B cell (primary cell): ENCODE measurements at regions not wholly inside any gene's neighbourhood (a gene's known extent, or its start where the extent isn't known, plus 50 kb on each side); places are given as distances from the start of the nearest gene placed in this dataset.

Experiments
- EZH2 ChIP-seq: IDR thresholded peaks from 2 replicates; pipeline ENCODE4 v1.6.1; 2012; ENCODE audit warnings: borderline replicate concordance, low read depth, mild to moderate bottlenecking, moderate library complexity, low read length; ENCODE audit not compliant: insufficient read depth, poor library complexity, severe bottlenecking
- TF ChIP-seq, protein P1 (sequence below): fragments of 200-600 bp; IDR thresholded peaks from one replicate; pipeline ENCODE4 v1.8.0; 2022; ENCODE audit warnings: antibody characterized with exemption, mild to moderate bottlenecking

DNA sequence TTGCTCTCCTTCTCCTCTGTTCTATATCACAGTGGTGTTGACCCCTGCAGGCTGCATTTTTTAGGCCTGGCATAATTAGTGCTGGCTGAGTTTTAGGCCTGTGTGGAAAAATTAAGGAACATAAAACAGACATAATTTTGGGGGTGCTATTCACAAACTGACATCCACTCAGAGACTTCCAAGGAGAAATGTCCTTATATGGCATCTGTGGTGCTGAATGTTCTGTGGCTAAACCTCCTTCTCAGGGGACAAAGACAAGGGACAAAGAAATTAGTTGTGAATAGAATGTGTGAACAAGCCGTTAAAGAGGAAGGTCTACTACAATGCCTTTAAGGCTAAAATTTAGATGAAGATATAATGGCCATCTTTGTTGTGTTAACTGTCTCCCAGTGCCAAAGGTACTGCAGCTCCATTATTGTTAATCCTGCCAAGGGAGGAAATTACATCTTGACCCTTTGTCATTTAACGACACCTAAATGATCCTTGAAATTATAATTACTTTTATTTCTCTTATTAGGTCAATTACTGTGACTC lies 870.0 kb upstream of the CHAC2 start:
- TF ChIP-seq, protein P1, sequence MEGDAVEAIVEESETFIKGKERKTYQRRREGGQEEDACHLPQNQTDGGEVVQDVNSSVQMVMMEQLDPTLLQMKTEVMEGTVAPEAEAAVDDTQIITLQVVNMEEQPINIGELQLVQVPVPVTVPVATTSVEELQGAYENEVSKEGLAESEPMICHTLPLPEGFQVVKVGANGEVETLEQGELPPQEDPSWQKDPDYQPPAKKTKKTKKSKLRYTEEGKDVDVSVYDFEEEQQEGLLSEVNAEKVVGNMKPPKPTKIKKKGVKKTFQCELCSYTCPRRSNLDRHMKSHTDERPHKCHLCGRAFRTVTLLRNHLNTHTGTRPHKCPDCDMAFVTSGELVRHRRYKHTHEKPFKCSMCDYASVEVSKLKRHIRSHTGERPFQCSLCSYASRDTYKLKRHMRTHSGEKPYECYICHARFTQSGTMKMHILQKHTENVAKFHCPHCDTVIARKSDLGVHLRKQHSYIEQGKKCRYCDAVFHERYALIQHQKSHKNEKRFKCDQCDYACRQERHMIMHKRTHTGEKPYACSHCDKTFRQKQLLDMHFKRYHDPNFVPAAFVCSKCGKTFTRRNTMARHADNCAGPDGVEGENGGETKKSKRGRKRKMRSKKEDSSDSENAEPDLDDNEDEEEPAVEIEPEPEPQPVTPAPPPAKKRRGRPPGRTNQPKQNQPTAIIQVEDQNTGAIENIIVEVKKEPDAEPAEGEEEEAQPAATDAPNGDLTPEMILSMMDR, result no peak
- no peak for TF ChIP-seq EZH2
